ENCODE measurements at regions not wholly inside any gene's neighbourhood (a gene's known extent, or its start where the extent isn't known, plus 50 kb on each side); places are given as distances from the start of the nearest gene placed in this dataset.

DNA sequence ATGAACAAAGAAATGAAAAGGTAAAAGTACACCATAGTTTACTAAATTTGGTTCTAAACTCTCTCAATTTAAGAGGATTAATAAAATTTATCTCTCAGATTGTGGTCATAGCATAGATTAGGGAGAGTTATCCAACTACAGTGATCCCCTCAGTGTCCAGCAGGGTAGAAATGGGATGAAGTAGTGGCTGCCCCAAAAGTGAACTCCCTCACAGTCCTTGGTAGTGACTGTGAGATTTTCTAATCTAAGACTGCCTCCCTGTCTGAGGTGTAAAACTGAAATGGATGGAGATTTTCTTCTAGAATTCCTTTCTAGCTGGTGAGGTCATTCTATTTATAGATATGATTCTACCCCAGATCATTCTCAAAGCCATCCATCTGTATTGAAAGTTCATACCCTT lies 455.5 kb downstream of the ACTL7B start:
- no peaks in the 10 kb centered on the region for H3K79me1 ChIP-seq (ENCODE audit: low read depth in 1 of 2, low read length in 2 of 2)
- H3K56ac ChIP-seq (ENCODE audit: extremely low read depth, insufficient read depth, low read length), result no peak overlapping the region
- DNase-seq, result no peak
- ChIA-PET POLR2A (ENCODE audit: unreplicated experiment) (no interaction called here), CTCF (no interaction called here)
- no peak overlapping the region for H2BK5ac ChIP-seq (ENCODE audit: low read depth, low read length, poor library complexity, severe bottlenecking)
- in situ Hi-C loops (cut with MboI; ENCODE audit: low sequenced_read_pairs) (no loop called here), dilution Hi-C loops (cut with HindIII; ENCODE audit: low sequenced_read_pairs, unreplicated experiment) (no loop called here), intact Hi-C loops (cut with micrococcal nuclease) (no loop called here)
- H2AK9ac ChIP-seq (replicated peaks; ENCODE audit: low read depth, low read length, poor library complexity), result no peak overlapping the region
- H3K4me2 ChIP-seq (ENCODE audit: low read depth, low read length), result no peak overlapping the region
- no peaks in the 10 kb centered on the region for H3K27me3 ChIP-seq (ENCODE audit: control insufficient read depth, insufficient read depth, low read length)
- no peak overlapping the region for H4K8ac ChIP-seq (ENCODE audit: low read depth in 2 of 2, low read length in 2 of 2)
- no peak overlapping the region for H2AK5ac ChIP-seq (ENCODE audit: low read depth, low read length)
- H3K9ac ChIP-seq (ENCODE audit: low read depth, low read length), result no peak overlapping the region
- no peaks in the 10 kb centered on the region for H3K9me1 ChIP-seq (ENCODE audit: insufficient read depth, low read length)
- H3K27ac ChIP-seq (ENCODE audit: insufficient read depth, low read length), result no peak overlapping the region
- no peak overlapping the region for H3K23ac ChIP-seq (ENCODE audit: low read depth, low read length)
- no peak overlapping the region for H2BK20ac ChIP-seq (ENCODE audit: low read depth, low read length)
- H3K4ac ChIP-seq (ENCODE audit: low read depth, low read length), result no peak overlapping the region
- H2AFZ ChIP-seq (replicated peaks; ENCODE audit: low read length, poor library complexity), result no peak overlapping the region
- H3K4me3 ChIP-seq (ENCODE audit: insufficient read depth, low read depth, low read length), result no peak overlapping the region
- no peak overlapping the region for H4K91ac ChIP-seq (ENCODE audit: insufficient read depth, low read depth, low read length)
- peaks cover 2% of the 10 kb centered on the region; the same call in 1 of the 2 replicates for H3K9me3 ChIP-seq (ENCODE audit: control insufficient read depth, insufficient read depth, low read length)
- no peak overlapping the region for H2BK15ac ChIP-seq (ENCODE audit: low read depth, low read length)
- no peak overlapping the region for H4K5ac ChIP-seq (ENCODE audit: low read depth, low read length)
- no peak overlapping the region for H3K18ac ChIP-seq (ENCODE audit: low read depth, low read length)
- no TSS peak for BruUV-seq (replicated peaks)
- TF ChIP-seq RFX5 (IDR thresholded peaks at IDR 0.05; ENCODE audit: low read depth, low read length), result no peak
- TF ChIP-seq, protein P1, sequence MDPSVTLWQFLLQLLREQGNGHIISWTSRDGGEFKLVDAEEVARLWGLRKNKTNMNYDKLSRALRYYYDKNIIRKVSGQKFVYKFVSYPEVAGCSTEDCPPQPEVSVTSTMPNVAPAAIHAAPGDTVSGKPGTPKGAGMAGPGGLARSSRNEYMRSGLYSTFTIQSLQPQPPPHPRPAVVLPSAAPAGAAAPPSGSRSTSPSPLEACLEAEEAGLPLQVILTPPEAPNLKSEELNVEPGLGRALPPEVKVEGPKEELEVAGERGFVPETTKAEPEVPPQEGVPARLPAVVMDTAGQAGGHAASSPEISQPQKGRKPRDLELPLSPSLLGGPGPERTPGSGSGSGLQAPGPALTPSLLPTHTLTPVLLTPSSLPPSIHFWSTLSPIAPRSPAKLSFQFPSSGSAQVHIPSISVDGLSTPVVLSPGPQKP (IDR thresholded peaks at IDR 0.05; ENCODE audit: borderline replicate concordance, low read depth, low read length), result no peak
- no peak for TF ChIP-seq MXI1 (IDR thresholded peaks at IDR 0.05; ENCODE audit: borderline replicate concordance, low read depth, low read length)
- no peak for TF ChIP-seq MAZ (IDR thresholded peaks at IDR 0.05; ENCODE audit: borderline replicate concordance, low read depth, low read length)
- TF ChIP-seq BHLHE40 (IDR thresholded peaks at IDR 0.05; ENCODE audit: low read depth, low read length), result no peak
- TF ChIP-seq RAD21 (IDR thresholded peaks at IDR 0.05; ENCODE audit: low read length), result no peak
- no peak for TF ChIP-seq FOS (IDR thresholded peaks at IDR 0.05; ENCODE audit: low read depth, low read length)
- no peak for TF ChIP-seq RCOR1 (IDR thresholded peaks at IDR 0.05; ENCODE audit: insufficient replicate concordance, low read length)
- no peak for TF ChIP-seq POLR2A (IDR thresholded peaks at IDR 0.05; ENCODE audit: low read depth, low read length)
- no peak for TF ChIP-seq NFE2L2 (IDR thresholded peaks at IDR 0.05; ENCODE audit: low read depth, low read length)
- TF ChIP-seq, protein P2, sequence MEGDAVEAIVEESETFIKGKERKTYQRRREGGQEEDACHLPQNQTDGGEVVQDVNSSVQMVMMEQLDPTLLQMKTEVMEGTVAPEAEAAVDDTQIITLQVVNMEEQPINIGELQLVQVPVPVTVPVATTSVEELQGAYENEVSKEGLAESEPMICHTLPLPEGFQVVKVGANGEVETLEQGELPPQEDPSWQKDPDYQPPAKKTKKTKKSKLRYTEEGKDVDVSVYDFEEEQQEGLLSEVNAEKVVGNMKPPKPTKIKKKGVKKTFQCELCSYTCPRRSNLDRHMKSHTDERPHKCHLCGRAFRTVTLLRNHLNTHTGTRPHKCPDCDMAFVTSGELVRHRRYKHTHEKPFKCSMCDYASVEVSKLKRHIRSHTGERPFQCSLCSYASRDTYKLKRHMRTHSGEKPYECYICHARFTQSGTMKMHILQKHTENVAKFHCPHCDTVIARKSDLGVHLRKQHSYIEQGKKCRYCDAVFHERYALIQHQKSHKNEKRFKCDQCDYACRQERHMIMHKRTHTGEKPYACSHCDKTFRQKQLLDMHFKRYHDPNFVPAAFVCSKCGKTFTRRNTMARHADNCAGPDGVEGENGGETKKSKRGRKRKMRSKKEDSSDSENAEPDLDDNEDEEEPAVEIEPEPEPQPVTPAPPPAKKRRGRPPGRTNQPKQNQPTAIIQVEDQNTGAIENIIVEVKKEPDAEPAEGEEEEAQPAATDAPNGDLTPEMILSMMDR (conservative IDR thresholded peaks at IDR 0.05; ENCODE audit: low read depth, low read length), result no peak
- no peak for TF ChIP-seq CHD1 (IDR thresholded peaks at IDR 0.05; ENCODE audit: low read depth, low read length)
- TF ChIP-seq MAFK (IDR thresholded peaks at IDR 0.05; ENCODE audit: low read depth, low read length), result no peak
- TF ChIP-seq SMC3 (IDR thresholded peaks at IDR 0.05; ENCODE audit: low read depth, low read length), result no peak
- no peak overlapping the region for H2BK120ac ChIP-seq (ENCODE audit: low read depth, low read length)
- no peak for ATAC-seq (ENCODE audit: low read depth)
- no peaks in the 10 kb centered on the region for H3K4me1 ChIP-seq (ENCODE audit: control insufficient read depth, insufficient read depth, low read length)
- H3K36me3 ChIP-seq (ENCODE audit: control insufficient read depth, insufficient read depth, low read length), result no peaks in the 10 kb centered on the region
- H3K14ac ChIP-seq (replicated peaks; ENCODE audit: low read depth, low read length), result no peak overlapping the region
- H4K20me1 ChIP-seq (ENCODE audit: insufficient read depth, low read length), result no peaks in the 10 kb centered on the region
